ENCODE measurements at regions not wholly inside any gene's neighbourhood (a gene's known extent, or its start where the extent isn't known, plus 50 kb on each side); places are given as distances from the start of the nearest gene placed in this dataset.

GRCh38 chr2:133947057-133947456 is 306.8 kb upstream of the MGAT5 start:
- no peaks in the 10 kb centered on the region for H3K27me3 ChIP-seq (replicated peaks; ENCODE audit: control insufficient read depth, insufficient read depth, low read length)
- Mint-ChIP-seq H3K4me3 (ENCODE audit: unreplicated experiment) (no peak overlapping the region), H3K4me1 (ENCODE audit: low read depth, unreplicated experiment) (peaks cover 3% of the 10 kb centered on the region), H3K27me3 (ENCODE audit: insufficient read depth, unreplicated experiment) (no peaks in the 10 kb centered on the region), H3K36me3 (ENCODE audit: insufficient read depth, unreplicated experiment) (no peaks in the 10 kb centered on the region), H3K27ac (ENCODE audit: unreplicated experiment) (no peak overlapping the region), H3K9me3 (ENCODE audit: unreplicated experiment) (no peaks in the 10 kb centered on the region)
- CTCF ChIA-PET = no interaction called here
- no peaks in the 10 kb centered on the region for H3K36me3 ChIP-seq (ENCODE audit: control insufficient read depth, insufficient read depth, low read length)
- intact Hi-C loops (cut with micrococcal nuclease; ENCODE audit: unreplicated experiment) = no loop called here
- no peak for DNase-seq
- POLR2A ChIA-PET = no interaction called here
- H3K9me3 ChIP-seq = no peaks in the 10 kb centered on the region
- BruUV-seq (replicated peaks) = no TSS peak
- H3K4me1 ChIP-seq = peaks cover 10% of the 10 kb centered on the region
- TF ChIP-seq CTCF (IDR thresholded peaks at IDR 0.05; ENCODE audit: insufficient read depth in 1 of 2, low read depth in 1 of 2, low read length in 1 of 2, severe bottlenecking in 1 of 2, unreplicated experiment in 1 of 2) = no peak
- H3K4me3 ChIP-seq (ENCODE audit: low read depth, low read length) = no peak overlapping the region

- H3K27me3 ChIP-seq (replicated peaks; ENCODE audit: control insufficient read depth, insufficient read depth, low read length) = no peaks in the 10 kb centered on the region
- H3K4me3 Mint-ChIP-seq (ENCODE audit: unreplicated experiment) = no peak overlapping the region
- TF ChIP-seq CTCF (IDR thresholded peaks at IDR 0.05; ENCODE audit: insufficient read depth in 1 of 2, low read depth in 1 of 2, low read length in 1 of 2, severe bottlenecking in 1 of 2, unreplicated experiment in 1 of 2) = no peak
- CTCF ChIA-PET = no interaction called here
- no TSS peak for BruUV-seq (replicated peaks)
- no peaks in the 10 kb centered on the region for H3K4me1 ChIP-seq
- H3K36me3 ChIP-seq (ENCODE audit: control insufficient read depth, insufficient read depth, low read length) = no peaks in the 10 kb centered on the region
- no peaks in the 10 kb centered on the region for H3K4me1 Mint-ChIP-seq (ENCODE audit: low read depth, unreplicated experiment)
- H3K4me3 ChIP-seq (ENCODE audit: low read depth, low read length) = no peak overlapping the region
- intact Hi-C loops (cut with micrococcal nuclease; ENCODE audit: unreplicated experiment) = no loop called here
- no peak overlapping the region for H3K27ac Mint-ChIP-seq (ENCODE audit: unreplicated experiment)
- no peak for DNase-seq
- no peaks in the 10 kb centered on the region for H3K9me3 ChIP-seq
- H3K27me3 Mint-ChIP-seq (ENCODE audit: insufficient read depth, unreplicated experiment) = peaks cover 3% of the 10 kb centered on the region
- no peaks in the 10 kb centered on the region for H3K36me3 Mint-ChIP-seq (ENCODE audit: insufficient read depth, unreplicated experiment)
- H3K9me3 Mint-ChIP-seq (ENCODE audit: unreplicated experiment) = no peaks in the 10 kb centered on the region
- POLR2A ChIA-PET = no interaction called here
Measured at GRCh38 chr2:133948610-133949290, 305.1 kb upstream of the MGAT5 start.

GRCh38 chr2:133949595-133949994 is 304.3 kb upstream of the MGAT5 start:
- DNase-seq = no peak
- CTCF ChIA-PET = no interaction called here
- no TSS peak for BruUV-seq (replicated peaks)
- H3K27me3 ChIP-seq (replicated peaks; ENCODE audit: control insufficient read depth, insufficient read depth, low read length) = no peaks in the 10 kb centered on the region
- no peaks in the 10 kb centered on the region for H3K36me3 ChIP-seq (ENCODE audit: control insufficient read depth, insufficient read depth, low read length)
- H3K9me3 Mint-ChIP-seq (ENCODE audit: unreplicated experiment) = no peaks in the 10 kb centered on the region
- no peaks in the 10 kb centered on the region for H3K4me1 ChIP-seq
- POLR2A ChIA-PET = no interaction called here
- H3K27me3 Mint-ChIP-seq (ENCODE audit: insufficient read depth, unreplicated experiment) = peaks cover 4% of the 10 kb centered on the region
- H3K4me1 Mint-ChIP-seq (ENCODE audit: low read depth, unreplicated experiment) = no peaks in the 10 kb centered on the region
- no peak overlapping the region for H3K4me3 Mint-ChIP-seq (ENCODE audit: unreplicated experiment)
- no peak for TF ChIP-seq CTCF (IDR thresholded peaks at IDR 0.05; ENCODE audit: insufficient read depth in 1 of 2, low read depth in 1 of 2, low read length in 1 of 2, severe bottlenecking in 1 of 2, unreplicated experiment in 1 of 2)
- intact Hi-C loops (cut with micrococcal nuclease; ENCODE audit: unreplicated experiment) = no loop called here
- no peak overlapping the region for H3K4me3 ChIP-seq (ENCODE audit: low read depth, low read length)
- no peaks in the 10 kb centered on the region for H3K36me3 Mint-ChIP-seq (ENCODE audit: insufficient read depth, unreplicated experiment)
- no peaks in the 10 kb centered on the region for H3K9me3 ChIP-seq
- H3K27ac Mint-ChIP-seq (ENCODE audit: unreplicated experiment) = no peak overlapping the region
